ENCODE measurements at regions not wholly inside any gene's neighbourhood (a gene's known extent, or its start where the extent isn't known, plus 50 kb on each side); places are given as distances from the start of the nearest gene placed in this dataset.

DNA sequence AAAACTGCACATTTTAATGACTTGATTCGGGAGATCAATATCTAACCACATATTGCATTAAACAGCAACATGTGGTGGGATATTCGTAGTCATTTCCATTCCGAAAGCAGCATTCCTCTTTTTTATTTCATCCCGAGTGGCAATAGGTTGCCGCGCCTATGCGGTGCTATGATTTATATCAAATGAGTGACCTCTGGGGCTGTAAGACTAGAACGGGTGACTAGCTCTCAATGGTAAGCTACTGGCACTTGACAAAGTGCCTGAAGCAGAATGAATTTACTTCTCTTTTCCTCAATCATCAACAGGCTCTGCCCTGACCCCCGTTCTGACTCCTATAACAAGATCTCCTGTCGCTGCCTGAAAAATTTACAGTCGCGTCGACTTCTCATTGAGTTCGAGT lies 162.3 kb downstream of the ZNF281 start:
- DNase-seq: no peak

DNA sequence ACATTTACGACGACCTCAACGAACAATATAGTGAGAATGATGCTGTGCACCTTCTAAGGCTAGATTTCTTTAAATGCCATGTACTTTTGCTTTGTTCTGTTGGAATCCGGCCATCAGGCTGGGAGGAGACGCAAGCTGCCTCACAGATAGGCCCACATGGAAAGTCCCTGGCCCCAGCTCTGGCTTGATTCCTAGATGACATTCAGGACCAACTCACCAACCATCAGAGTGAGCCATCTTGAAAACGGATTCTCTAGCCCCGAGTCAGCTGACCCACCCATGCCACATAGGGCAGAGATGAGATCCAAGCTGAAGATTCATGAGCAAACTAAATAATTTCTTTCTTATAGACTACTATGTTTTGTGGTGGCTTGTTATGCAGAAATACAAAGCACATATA lies 164.4 kb downstream of the ZNF281 start:
- no peak for DNase-seq

- DNase-seq: no peak
Measured at GRCh38 chr1:200243042-200243437, 166.8 kb downstream of the ZNF281 start.

DNA sequence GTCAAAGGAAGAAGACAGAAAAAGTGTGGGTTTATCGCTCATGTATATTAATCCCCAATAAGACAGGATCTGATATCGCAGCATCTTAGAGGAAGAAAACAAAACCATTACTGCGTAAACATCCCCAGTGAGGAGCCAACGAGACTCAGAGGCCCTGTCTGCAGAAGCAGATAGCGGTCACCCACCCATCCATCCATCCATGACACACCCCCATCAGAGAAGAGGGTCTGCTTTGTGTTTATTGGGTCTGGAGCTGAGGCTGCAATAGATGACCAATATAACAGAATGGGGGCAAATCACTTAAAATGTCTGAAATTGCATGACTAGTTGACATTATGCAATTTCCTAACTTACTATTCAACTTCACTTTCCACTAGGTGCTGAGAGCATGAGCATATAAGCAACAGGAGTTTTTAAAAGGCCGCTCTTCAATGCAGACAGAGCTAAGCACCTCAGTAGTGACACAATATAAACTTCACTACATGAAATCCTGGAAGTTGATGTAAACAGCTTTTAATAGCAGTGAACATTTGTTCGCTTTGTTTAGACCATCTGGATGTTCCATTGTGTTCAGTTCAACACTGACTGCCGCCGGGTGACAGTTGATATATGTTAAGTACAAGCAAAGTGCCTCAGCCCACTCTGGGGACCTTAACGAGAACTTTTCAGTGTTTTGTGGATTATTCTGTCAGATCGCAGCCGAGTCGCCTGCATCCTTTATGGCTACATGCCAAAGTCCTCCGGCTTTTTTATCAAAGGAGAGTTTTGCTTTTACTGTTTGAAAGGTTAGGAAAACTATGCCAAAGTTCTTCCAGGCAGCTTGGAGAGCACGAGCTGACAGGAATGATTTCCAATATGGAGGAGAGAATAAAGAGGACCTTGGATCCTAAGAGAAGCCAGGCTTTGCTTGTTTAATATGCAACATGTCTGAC lies 167.5 kb downstream of the ZNF281 start:
- no peak for DNase-seq

- DNase-seq: no peak
Measured at GRCh38 chr1:200240656-200241055, 169.2 kb downstream of the ZNF281 start.

DNA sequence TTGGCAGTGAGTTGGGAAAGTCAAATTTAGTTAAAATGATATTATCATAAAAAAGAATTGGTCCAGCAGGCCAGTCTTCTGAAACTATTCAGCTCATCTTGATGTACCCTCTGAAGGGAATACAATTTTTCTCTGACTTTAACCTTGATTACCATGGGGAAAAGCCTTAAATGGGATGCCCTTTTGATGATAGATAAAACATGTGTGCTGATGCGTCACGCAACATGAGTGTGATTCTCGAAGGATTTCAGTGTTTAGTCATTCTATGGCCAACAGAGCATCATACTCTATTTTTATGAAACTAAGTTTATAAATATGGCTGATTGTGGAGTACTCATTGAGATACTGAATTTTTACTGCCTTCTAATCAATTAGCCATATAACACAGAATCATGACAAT lies 171.5 kb downstream of the ZNF281 start:
- no peak for DNase-seq

- DNase-seq: no peak
Measured at GRCh38 chr1:200237066-200237465, 172.8 kb downstream of the ZNF281 start.

GRCh38 chr1:200234938-200235337 lies 174.9 kb downstream of the ZNF281 start:
- no peak for DNase-seq

DNA sequence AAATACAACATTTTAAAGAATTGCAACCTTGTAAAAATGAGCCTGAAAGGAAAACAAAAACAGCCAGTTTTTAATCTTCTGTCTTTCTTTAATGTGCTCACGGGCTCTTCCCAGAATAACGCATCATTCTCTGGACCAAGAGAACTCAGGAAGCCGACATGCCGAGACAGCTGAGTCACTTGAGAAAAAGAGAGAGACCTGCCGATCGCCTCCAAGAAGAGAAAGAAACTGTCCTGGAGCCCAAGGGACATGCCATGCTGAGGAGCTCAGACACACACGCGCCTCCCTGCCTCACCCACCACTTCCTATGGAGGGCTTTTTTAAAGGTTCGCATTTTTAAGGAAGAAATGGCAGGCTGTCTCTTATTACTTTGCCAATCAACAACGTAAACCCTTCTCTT lies 176.4 kb downstream of the ZNF281 start:
- DNase-seq: no peak

DNA sequence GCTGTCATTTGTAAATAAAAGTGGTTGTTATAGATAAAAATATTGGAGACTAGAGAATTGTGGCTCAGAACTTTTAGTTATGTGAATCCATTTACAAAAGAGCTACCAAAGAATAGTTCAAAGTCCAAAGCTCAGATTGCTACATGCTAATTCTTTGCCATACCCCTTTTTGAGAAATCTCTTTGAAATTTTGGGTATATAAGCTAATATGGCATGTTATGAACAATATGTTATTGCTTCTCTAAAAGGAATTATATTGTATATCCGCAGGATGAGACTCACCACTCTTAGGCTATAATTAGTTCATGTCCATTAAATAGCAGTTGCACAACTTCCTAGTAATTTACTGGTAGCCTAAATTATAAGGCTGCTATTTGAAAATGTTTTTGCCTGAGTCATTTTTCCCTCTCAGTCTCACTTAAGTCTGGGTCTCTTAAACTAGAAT lies 178.0 kb downstream of the ZNF281 start:
- no peak for DNase-seq

DNA sequence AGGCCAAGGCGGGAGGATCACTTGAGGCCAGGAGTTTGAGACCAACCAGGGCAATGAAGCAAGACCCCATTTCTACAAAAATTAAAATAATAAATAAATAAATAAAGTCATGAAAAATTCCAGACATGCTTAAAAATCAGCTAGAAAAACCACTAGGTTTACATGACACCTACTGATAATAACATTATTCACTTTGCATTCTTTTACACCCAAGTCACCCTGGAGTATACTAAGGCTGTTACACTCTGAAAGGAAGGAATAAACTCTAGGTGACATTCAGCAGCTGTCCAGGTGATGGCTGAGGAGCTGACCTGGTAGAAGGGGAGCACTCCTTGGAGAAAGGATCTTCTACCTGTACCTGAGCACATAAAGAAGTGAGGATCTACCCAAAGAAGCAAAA lies 179.2 kb downstream of the ZNF281 start:
- DNase-seq: no peak

DNA sequence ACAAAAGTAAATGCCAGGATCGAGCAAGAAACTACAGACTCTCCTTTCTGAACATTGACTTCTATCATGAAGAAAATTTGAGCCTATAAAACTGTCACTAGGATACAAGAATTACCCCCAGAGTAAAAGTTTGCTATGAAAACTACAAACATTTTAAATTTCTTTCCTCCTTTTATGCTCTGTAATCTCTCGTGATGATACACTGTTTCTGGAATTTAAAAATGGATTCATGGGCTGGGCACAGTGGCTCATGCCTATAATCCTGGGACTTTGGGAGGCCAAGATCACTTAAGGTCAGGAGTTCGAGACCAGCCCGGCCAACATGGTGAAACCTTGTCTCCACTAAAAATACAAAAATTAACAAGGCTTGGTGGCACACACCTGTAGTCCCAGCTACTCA lies 181.3 kb downstream of the ZNF281 start:
- DNase-seq: no peak

GRCh38 chr1:200228081-200228480 lies 181.8 kb downstream of the ZNF281 start:
- no peak for DNase-seq
